CD4-positive, alpha-beta T cell (primary cell): ENCODE measurements at regions not wholly inside any gene's neighbourhood (a gene's known extent, or its start where the extent isn't known, plus 50 kb on each side); places are given as distances from the start of the nearest gene placed in this dataset.
"Not testable (repeated sequence)": the region's sequence is repeated elsewhere in the genome, so short reads cannot be mapped to it uniquely, and the experiment has no call there.

Experiments
- ATAC-seq: fragments of 200-7000 bp; cut with Tn5 transposase; one replicate; pipeline ENCODE4 v1.10.0; 2022; ENCODE audit warnings: mild to moderate bottlenecking; ENCODE audit not compliant: poor library complexity
- CTCF ChIA-PET: fragments of 350-600 bp; sonication (Branson Sonifier 250); formaldehyde crosslinking; loops from one replicate; lab custom pipeline; 2021; ENCODE audit warnings: antibody characterized with exemption, inconsistent platforms; lab: Charles Lee
- POLR2A ChIA-PET: fragments of 350-600 bp; sonication (Branson Sonifier 250); formaldehyde crosslinking; loops from one replicate; lab custom pipeline; 2021; ENCODE audit warnings: antibody characterized with exemption, inconsistent platforms; lab: Charles Lee
- DNase-seq, 14 experiments: peaks; one replicate each; pipeline ENCODE4 v3.0.0-alpha.2; 2013 to 2020; ENCODE audit warnings: mixed read lengths in 2 of 14
- H3K27ac ChIP-seq, 2 donors: one replicate each; pipeline versions ENCODE4 v1.5.1 to v1.7.0; 2013; ENCODE audit warnings: low read length in 2 of 2, low read depth in 1 of 2, mild to moderate bottlenecking in 1 of 2
- H3K27me3 ChIP-seq, 2 experiments: 1 replicate in 1 of 2; 2 replicates in 1 of 2; pipeline versions ENCODE4 v1.6.1 to v1.7.0; 2013; ENCODE audit warnings: low read length in 2 of 2, control low read depth in 1 of 2, mild to moderate bottlenecking in 1 of 2, moderate library complexity in 1 of 2; ENCODE audit not compliant: insufficient read depth in 2 of 2, control insufficient read depth in 1 of 2
- H3K36me3 ChIP-seq: one replicate; pipeline ENCODE4 v1.6.1; 2013; ENCODE audit warnings: low read length, control low read depth; ENCODE audit not compliant: insufficient read depth
- H3K4me1 ChIP-seq: one replicate; pipeline ENCODE4 v1.6.1; 2013; ENCODE audit warnings: low read length, control low read depth; ENCODE audit not compliant: insufficient read depth
- H3K4me3 ChIP-seq: one replicate; pipeline ENCODE4 v1.5.1; 2013; ENCODE audit warnings: mild to moderate bottlenecking, low read length, moderate library complexity
- H3K9me3 ChIP-seq, 2 experiments: 1 replicate in 1 of 2; 2 replicates in 1 of 2; pipeline versions ENCODE4 v1.6.1 to v1.7.0; 2013; ENCODE audit warnings: low read length in 2 of 2, mild to moderate bottlenecking in 2 of 2, control low read depth in 1 of 2, moderate library complexity in 1 of 2; ENCODE audit not compliant: control insufficient read depth in 1 of 2, insufficient read depth in 1 of 2
- H3K27ac Mint-ChIP-seq: one replicate; pipeline ENCODE4 v1.8.0; 2020; ENCODE audit warnings: mixed read lengths
- H3K27me3 Mint-ChIP-seq: one replicate; pipeline ENCODE4 v1.8.0; 2021; ENCODE audit warnings: mixed read lengths
- H3K36me3 Mint-ChIP-seq: one replicate; pipeline ENCODE4 v1.8.0; 2021; ENCODE audit warnings: low read depth, mixed read lengths
- H3K4me1 Mint-ChIP-seq: one replicate; pipeline ENCODE4 v1.8.0; 2021; ENCODE audit warnings: low read depth, mixed read lengths
- H3K4me3 Mint-ChIP-seq: one replicate; pipeline ENCODE4 v1.8.0; 2020; ENCODE audit warnings: mild to moderate bottlenecking, mixed read lengths
- H3K9me3 Mint-ChIP-seq: one replicate; pipeline ENCODE4 v1.8.0; 2020; ENCODE audit warnings: mixed read lengths
- intact Hi-C, 2 experiments: fragments of 100-400 bp; cut with DNase I in 1 of 2; cut with micrococcal nuclease in 1 of 2; formaldehyde crosslinking; loops; one replicate each; pipeline versions ENCODE4 v1.15.1 to v1.9.0; 2023 to 2025; cut with DNase I, micrococcal nuclease
- TF ChIP-seq, protein P1 (sequence below): fragments of 200-600 bp; IDR thresholded peaks from one replicate; pipeline ENCODE4 v1.8.0; 2022; ENCODE audit warnings: antibody characterized with exemption, mild to moderate bottlenecking

DNA sequence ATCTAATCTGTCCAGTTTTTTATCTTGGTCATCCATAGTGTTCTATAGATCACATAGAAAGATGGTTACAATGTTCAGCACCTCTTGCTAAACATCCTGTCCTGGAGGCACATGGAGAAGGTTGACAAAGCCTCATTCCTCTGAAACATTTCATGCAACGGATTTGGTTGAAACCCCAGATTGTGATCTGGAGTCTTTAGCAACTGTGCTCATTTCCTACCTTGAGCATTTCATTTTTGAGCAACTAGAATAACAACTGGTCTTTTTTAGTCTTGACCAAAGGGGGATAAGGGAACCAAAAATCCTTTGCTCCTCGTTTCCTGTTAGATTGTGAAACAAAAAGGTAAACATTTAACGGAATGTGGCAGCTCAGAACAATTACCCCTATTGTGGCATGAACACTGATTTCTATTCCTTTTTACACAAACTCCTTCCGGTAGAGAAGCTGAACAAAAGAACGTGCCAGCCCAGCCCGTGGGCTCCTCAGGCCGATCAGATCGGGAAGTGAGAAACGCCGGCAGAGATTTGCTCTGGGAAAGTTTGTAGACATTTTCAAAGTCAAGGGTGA, 94.7 kb upstream of the ERRFI1 start:
- DNase-seq (peak in 1 of 14 experiments; percentile 13), ATAC-seq (no peak)
- Histone ChIP-seq H3K4me1 (peaks cover 10% of the 10 kb centered on the region), H3K27ac (no peak overlapping the region), H3K9me3 (peaks cover 0 to 11% of the 10 kb centered on the region in 2 experiments), H3K27me3 (peaks cover 3 to 4% of the 10 kb centered on the region in 2 experiments), H3K36me3 (no peaks in the 10 kb centered on the region), H3K4me3 (no peak overlapping the region)
- Mint-ChIP-seq H3K9me3 (no peaks in the 10 kb centered on the region), H3K36me3 (no peaks in the 10 kb centered on the region), H3K27me3 (peaks cover 10% of the 10 kb centered on the region), H3K27ac (no peak overlapping the region), H3K4me3 (peak overlapping the region; percentile 50), H3K4me1 (peaks cover 11% of the 10 kb centered on the region)
- intact Hi-C loops, result loop anchor here in 1 of 2 experiments (1.0 kb wide), 1 partner anchor 11 kb away; no protein-coding TSS in a partner anchor
- TF ChIP-seq, protein P1, sequence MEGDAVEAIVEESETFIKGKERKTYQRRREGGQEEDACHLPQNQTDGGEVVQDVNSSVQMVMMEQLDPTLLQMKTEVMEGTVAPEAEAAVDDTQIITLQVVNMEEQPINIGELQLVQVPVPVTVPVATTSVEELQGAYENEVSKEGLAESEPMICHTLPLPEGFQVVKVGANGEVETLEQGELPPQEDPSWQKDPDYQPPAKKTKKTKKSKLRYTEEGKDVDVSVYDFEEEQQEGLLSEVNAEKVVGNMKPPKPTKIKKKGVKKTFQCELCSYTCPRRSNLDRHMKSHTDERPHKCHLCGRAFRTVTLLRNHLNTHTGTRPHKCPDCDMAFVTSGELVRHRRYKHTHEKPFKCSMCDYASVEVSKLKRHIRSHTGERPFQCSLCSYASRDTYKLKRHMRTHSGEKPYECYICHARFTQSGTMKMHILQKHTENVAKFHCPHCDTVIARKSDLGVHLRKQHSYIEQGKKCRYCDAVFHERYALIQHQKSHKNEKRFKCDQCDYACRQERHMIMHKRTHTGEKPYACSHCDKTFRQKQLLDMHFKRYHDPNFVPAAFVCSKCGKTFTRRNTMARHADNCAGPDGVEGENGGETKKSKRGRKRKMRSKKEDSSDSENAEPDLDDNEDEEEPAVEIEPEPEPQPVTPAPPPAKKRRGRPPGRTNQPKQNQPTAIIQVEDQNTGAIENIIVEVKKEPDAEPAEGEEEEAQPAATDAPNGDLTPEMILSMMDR, result no peak
- ChIA-PET POLR2A (interaction anchor here (0.7 to 1.4 kb wide), 3 partner anchors 11 to 31 kb away, joined by 3 to 6 read pairs (median 5); no protein-coding TSS in a partner anchor), CTCF (no interaction called here)

DNA sequence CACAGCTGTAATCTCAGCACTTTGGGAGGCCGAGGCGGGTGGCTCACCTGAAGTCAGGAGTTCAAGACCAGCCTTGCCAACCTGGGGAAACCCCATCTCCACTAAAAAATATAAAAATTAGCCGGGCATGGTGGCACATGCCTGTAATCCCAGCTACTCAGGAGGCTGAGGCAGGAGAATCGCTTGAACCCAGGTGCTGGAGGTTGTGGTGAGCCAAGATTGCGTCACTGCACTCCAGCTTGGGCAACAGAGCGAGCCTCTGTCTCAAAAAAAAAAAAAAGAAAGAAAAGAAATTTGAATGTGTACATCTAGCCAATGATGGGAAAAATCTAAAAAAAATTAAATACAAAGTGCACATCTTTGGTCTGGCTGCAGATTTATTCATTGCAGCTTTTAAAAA, 92.6 kb upstream of the ERRFI1 start:
- H3K9me3 ChIP-seq, DNase-seq, CTCF ChIA-PET, H3K27ac Mint-ChIP-seq, POLR2A ChIA-PET, ATAC-seq, H3K4me3 ChIP-seq, H3K9me3 Mint-ChIP-seq, H3K27me3 ChIP-seq, H3K36me3 Mint-ChIP-seq, H3K27ac ChIP-seq, H3K4me3 Mint-ChIP-seq, H3K36me3 ChIP-seq: not testable (repeated sequence)
- H3K4me1 ChIP-seq, result peaks cover 12% of the 10 kb centered on the region
- intact Hi-C loops, result loop anchor here in 1 of 2 experiments (2.0 kb wide), 1 partner anchor 14 kb away; no protein-coding TSS in a partner anchor
- peaks cover 14% of the 10 kb centered on the region for H3K4me1 Mint-ChIP-seq
- peaks cover 10% of the 10 kb centered on the region for H3K27me3 Mint-ChIP-seq

DNA sequence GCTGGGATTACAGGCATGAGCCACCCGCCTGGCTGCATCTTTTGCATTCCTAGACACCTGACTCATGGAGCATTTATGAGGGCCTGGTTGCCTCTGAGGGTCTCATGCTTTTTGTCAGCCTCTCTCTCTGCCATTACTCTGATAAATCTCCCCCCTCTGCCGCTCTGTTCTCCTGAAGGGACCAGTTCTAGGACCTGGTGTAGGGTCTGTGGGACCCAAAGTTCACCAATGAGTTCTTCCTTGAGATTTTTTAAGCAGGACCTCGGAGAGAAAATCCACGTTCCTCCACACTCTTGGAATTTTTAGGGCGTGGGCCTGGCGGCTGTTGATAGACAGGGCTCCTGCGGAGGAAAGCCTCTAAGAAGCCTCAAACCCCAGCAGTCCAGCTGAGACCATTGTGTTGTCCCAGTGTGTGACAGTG, 91.9 kb upstream of the ERRFI1 start:
- Mint-ChIP-seq H3K9me3 (no peaks in the 10 kb centered on the region), H3K4me3 (no peak overlapping the region)

More for the DNA sequence above, 91.9 kb upstream of the ERRFI1 start:
- ChIA-PET POLR2A (no interaction called here), CTCF (no interaction called here)
- no peak overlapping the region for H3K27ac Mint-ChIP-seq
- DNase-seq, result no peak
- H3K27me3 Mint-ChIP-seq, result peaks cover 10% of the 10 kb centered on the region
- no peaks in the 10 kb centered on the region for H3K36me3 Mint-ChIP-seq
- no peaks in the 10 kb centered on the region for H3K36me3 ChIP-seq
- H3K4me1 ChIP-seq, result peaks cover 17% of the 10 kb centered on the region
- intact Hi-C loops, result loop anchor here in 1 of 2 experiments (2.0 kb wide), 1 partner anchor 15 kb away; no protein-coding TSS in a partner anchor
- no peak for ATAC-seq
- TF ChIP-seq, protein P1, result no peak
- no peaks in the 10 kb centered on the region for H3K9me3 ChIP-seq
- no peak overlapping the region for H3K27ac ChIP-seq
- H3K4me3 ChIP-seq, result no peak overlapping the region
- H3K27me3 ChIP-seq, result peaks cover 3 to 4% of the 10 kb centered on the region in 2 experiments
- H3K4me1 Mint-ChIP-seq, result peaks cover 21% of the 10 kb centered on the region
